Mesendoderm (in vitro differentiated cells): ENCODE measurements at regions not wholly inside any gene's neighbourhood (a gene's known extent, or its start where the extent isn't known, plus 50 kb on each side); places are given as distances from the start of the nearest gene placed in this dataset.

ENCODE experiments used
- DNase-seq: peaks from one replicate; pipeline ENCODE4 v3.0.0; 2013
- H2AK5ac ChIP-seq: 2 replicates; pipeline ENCODE4 v1.6.1; 2013; ENCODE audit warnings: low read length, inconsistent platforms
- H2BK120ac ChIP-seq: 2 replicates; pipeline ENCODE4 v1.6.1; 2013; ENCODE audit warnings: low read depth, mild to moderate bottlenecking, low read length, moderate library complexity, mixed read lengths
- H2BK15ac ChIP-seq: replicated peaks from 2 replicates; pipeline ENCODE4 v1.6.1; 2013; ENCODE audit warnings: low read depth, mild to moderate bottlenecking, moderate library complexity
- H2BK5ac ChIP-seq: 2 replicates; pipeline ENCODE4 v1.6.1; 2013; ENCODE audit warnings: low read length, inconsistent platforms
- H3K18ac ChIP-seq: 2 replicates; pipeline ENCODE4 v1.6.1; 2013; ENCODE audit warnings: mild to moderate bottlenecking, low read length, mixed read lengths
- H3K23ac ChIP-seq: one replicate; pipeline ENCODE4 v1.6.1; 2013; ENCODE audit warnings: low read length
- H3K27ac ChIP-seq: 2 replicates; pipeline ENCODE4 v1.5.1; 2013; ENCODE audit warnings: low read depth, mild to moderate bottlenecking, inconsistent platforms, low read length, moderate library complexity
- H3K27me3 ChIP-seq: 2 replicates; pipeline ENCODE4 v1.6.1; 2013; ENCODE audit warnings: low read length, control low read depth, mild to moderate bottlenecking, inconsistent platforms; ENCODE audit not compliant: insufficient read depth, poor library complexity
- H3K36me3 ChIP-seq: 2 replicates; pipeline ENCODE4 v1.6.1; 2013; ENCODE audit warnings: low read length, inconsistent platforms; ENCODE audit not compliant: control insufficient read depth, insufficient read depth
- H3K4ac ChIP-seq: one replicate; pipeline ENCODE4 v1.6.1; 2013; ENCODE audit warnings: low read depth, mild to moderate bottlenecking, low read length, moderate library complexity
- H3K4me1 ChIP-seq: 2 replicates; pipeline ENCODE4 v1.6.1; 2013; ENCODE audit warnings: low read depth, low read length, inconsistent platforms; ENCODE audit not compliant: control insufficient read depth
- H3K4me2 ChIP-seq: 2 replicates; pipeline ENCODE4 v1.6.1; 2013; ENCODE audit warnings: low read length
- H3K4me3 ChIP-seq: 2 replicates; pipeline ENCODE4 v1.5.1; 2013; ENCODE audit warnings: mild to moderate bottlenecking, low read length
- H3K56ac ChIP-seq: one replicate; pipeline ENCODE4 v1.6.1; 2013; ENCODE audit warnings: low read length
- H3K79me1 ChIP-seq: 2 replicates; pipeline ENCODE4 v1.6.1; 2013; ENCODE audit warnings: low read length, inconsistent platforms
- H3K79me2 ChIP-seq: 2 replicates; pipeline ENCODE4 v1.6.1; 2013; ENCODE audit warnings: mild to moderate bottlenecking, low read length; ENCODE audit not compliant: control insufficient read depth, insufficient read depth
- H3K9ac ChIP-seq: 2 replicates; pipeline ENCODE4 v1.6.1; 2013; ENCODE audit warnings: low read length, inconsistent platforms
- H4K5ac ChIP-seq: one replicate; pipeline ENCODE4 v1.6.1; 2013; ENCODE audit warnings: low read length
- H4K8ac ChIP-seq: one replicate; pipeline ENCODE4 v1.6.1; 2013; ENCODE audit warnings: low read depth, mild to moderate bottlenecking, control low read depth, low read length, moderate library complexity
- WGBS: extraction: QIAGEN DNeasy Blood & Tissue Kit; methylation state at CpG from one replicate; pipeline ENCODE4 v1.1.7; 2013; ENCODE audit warnings: low lambda C conversion rate, missing lambda C conversion rate; ENCODE audit not compliant: insufficient coverage; ENCODE audit errors: extremely low coverage; 5-methylcytosine and 5-hydroxymethylcytosine counted together

GRCh38 chr3:28188686-28189085 lies 52.7 kb upstream of the CMC1 start:
- H3K4me1 ChIP-seq = no peaks in the 10 kb centered on the region
- H2BK5ac ChIP-seq = no peak overlapping the region
- H3K79me2 ChIP-seq = no peaks in the 10 kb centered on the region
- no peak overlapping the region for H3K18ac ChIP-seq
- no CpG with 5 or more reads among the region's 2 CpGs for WGBS
- no peak overlapping the region for H3K23ac ChIP-seq
- H4K8ac ChIP-seq = no peak overlapping the region
- H4K5ac ChIP-seq = no peak overlapping the region
- no peak overlapping the region for H3K56ac ChIP-seq
- no peak overlapping the region for H2BK120ac ChIP-seq
- H3K36me3 ChIP-seq = no peaks in the 10 kb centered on the region
- no peak overlapping the region for H3K9ac ChIP-seq
- H3K27ac ChIP-seq = no peak overlapping the region
- H3K4ac ChIP-seq = no peak overlapping the region
- H2BK15ac ChIP-seq = no peak overlapping the region
- H2AK5ac ChIP-seq = no peak overlapping the region
- H3K4me2 ChIP-seq = no peak overlapping the region
- H3K79me1 ChIP-seq = no peaks in the 10 kb centered on the region
- no peak overlapping the region for H3K4me3 ChIP-seq
- no peak for DNase-seq
- no peaks in the 10 kb centered on the region for H3K27me3 ChIP-seq

- no peaks in the 10 kb centered on the region for H3K27me3 ChIP-seq
- H3K79me1 ChIP-seq = no peaks in the 10 kb centered on the region
- WGBS = no CpG with 5 or more reads among the region's 2 CpGs
- no peak overlapping the region for H2BK5ac ChIP-seq
- H2BK15ac ChIP-seq = no peak overlapping the region
- no peaks in the 10 kb centered on the region for H3K36me3 ChIP-seq
- no peak overlapping the region for H3K4me3 ChIP-seq
- H3K27ac ChIP-seq = no peak overlapping the region
- H2BK120ac ChIP-seq = no peak overlapping the region
- no peak overlapping the region for H4K8ac ChIP-seq
- H4K5ac ChIP-seq = no peak overlapping the region
- no peak overlapping the region for H3K56ac ChIP-seq
- no peaks in the 10 kb centered on the region for H3K4me1 ChIP-seq
- H2AK5ac ChIP-seq = no peak overlapping the region
- no peak overlapping the region for H3K4me2 ChIP-seq
- no peak overlapping the region for H3K4ac ChIP-seq
- H3K23ac ChIP-seq = no peak overlapping the region
- no peak overlapping the region for H3K9ac ChIP-seq
- H3K18ac ChIP-seq = no peak overlapping the region
- H3K79me2 ChIP-seq = no peaks in the 10 kb centered on the region
- no peak for DNase-seq
Measured at GRCh38 chr3:28191363-28191762, 50.1 kb upstream of the CMC1 start.
